Hepatocyte (in vitro differentiated cells): ENCODE measurements at regions not wholly inside any gene's neighbourhood (a gene's known extent, or its start where the extent isn't known, plus 50 kb on each side); places are given as distances from the start of the nearest gene placed in this dataset.

ENCODE experiments used
- DNase-seq: peaks from one replicate; pipeline ENCODE4 v3.0.0-alpha.2; 2016; ENCODE audit warnings: low spot score
- H2AFZ ChIP-seq: fragments of 200-600 bp; sonication (generic); 2 replicates; pipeline ENCODE4 v1.6.0; 2016; ENCODE audit warnings: antibody characterized with exemption, mild to moderate bottlenecking
- H3K27ac ChIP-seq: fragments of 200-600 bp; sonication (generic); 2 replicates; pipeline ENCODE4 v1.5.1; 2016; ENCODE audit warnings: mild to moderate bottlenecking
- H3K27me3 ChIP-seq: fragments of 200-600 bp; sonication (generic); 2 replicates; pipeline ENCODE4 v1.6.1; 2016
- H3K36me3 ChIP-seq: fragments of 200-600 bp; sonication (generic); replicated peaks from 2 replicates; pipeline ENCODE4 v1.5.1; 2016; ENCODE audit warnings: low read depth; ENCODE audit not compliant: insufficient read depth
- H3K4me1 ChIP-seq: fragments of 200-600 bp; sonication (generic); 2 replicates; pipeline ENCODE4 v1.5.1; 2016; ENCODE audit warnings: mild to moderate bottlenecking, moderate library complexity; ENCODE audit not compliant: insufficient read depth
- H3K4me2 ChIP-seq: fragments of 200-600 bp; sonication (generic); 2 replicates; pipeline ENCODE4 v1.6.0; 2016
- H3K4me3 ChIP-seq: fragments of 200-600 bp; sonication (generic); 2 replicates; pipeline ENCODE4 v1.5.1; 2016; ENCODE audit warnings: mild to moderate bottlenecking
- H3K79me2 ChIP-seq: fragments of 200-600 bp; sonication (generic); 2 replicates; pipeline ENCODE4 v1.6.0; 2017; ENCODE audit warnings: mild to moderate bottlenecking
- H3K9me2 ChIP-seq: fragments of 200-600 bp; sonication (generic); replicated peaks from 2 replicates; pipeline ENCODE4 v1.6.0; 2017; ENCODE audit warnings: mild to moderate bottlenecking; ENCODE audit not compliant: insufficient read depth
- H3K9me3 ChIP-seq: fragments of 200-600 bp; sonication (generic); 2 replicates; pipeline ENCODE4 v1.5.1; 2016; ENCODE audit warnings: low read depth, mild to moderate bottlenecking
- H4K20me1 ChIP-seq: fragments of 200-600 bp; sonication (generic); 2 replicates; pipeline ENCODE4 v1.6.0; 2016; ENCODE audit warnings: mild to moderate bottlenecking; ENCODE audit not compliant: insufficient read depth, poor library complexity, severe bottlenecking
- CTCF ChIP-seq: fragments of 200-600 bp; sonication (generic); IDR thresholded peaks from 2 replicates; pipeline ENCODE4 v1.5.1; 2016; ENCODE audit warnings: antibody characterized with exemption, mild to moderate bottlenecking; ENCODE audit not compliant: poor library complexity
- EZH2 ChIP-seq: fragments of 200-600 bp; sonication (generic); IDR thresholded peaks from 2 replicates; pipeline ENCODE4 v1.6.1; 2016; ENCODE audit warnings: antibody characterized with exemption, mild to moderate bottlenecking, borderline replicate concordance
- EZH2phosphoT487 ChIP-seq: fragments of 200-600 bp; sonication (generic); IDR thresholded peaks from one replicate; pipeline ENCODE4 v1.6.1; 2018; ENCODE audit warnings: antibody characterized with exemption, mild to moderate bottlenecking, low read depth, moderate library complexity; ENCODE audit not compliant: unreplicated experiment, severe bottlenecking
- WGBS: methylation state at CpG from one replicate; pipeline ENCODE4 v1.1.6; 2016; ENCODE audit warnings: low lambda C conversion rate; ENCODE audit errors: missing lambda C conversion rate; 5-methylcytosine and 5-hydroxymethylcytosine counted together

GRCh38 chr3:81967393-81967792 lies 205.9 kb upstream of the GBE1 start:
- DNase-seq: no peak
- Histone ChIP-seq H4K20me1 (no peaks in the 10 kb centered on the region), H3K36me3 (no peaks in the 10 kb centered on the region), H3K27ac (no peak overlapping the region), H3K9me2 (no peaks in the 10 kb centered on the region), H3K4me3 (no peak overlapping the region), H3K4me2 (no peak overlapping the region), H3K27me3 (no peaks in the 10 kb centered on the region), H3K79me2 (no peaks in the 10 kb centered on the region), H3K4me1 (no peaks in the 10 kb centered on the region), H3K9me3 (no peaks in the 10 kb centered on the region), H2AFZ (no peak overlapping the region)
- TF ChIP-seq CTCF (no peak), EZH2 (no peak), EZH2phosphoT487 (no peak)

- TF ChIP-seq EZH2 (no peak), CTCF (no peak), EZH2phosphoT487 (no peak)
- no peaks in the 10 kb centered on the region for H3K36me3 ChIP-seq
- H3K27me3 ChIP-seq: no peaks in the 10 kb centered on the region
- 62% methylated on average over 2 of the region's 2 CpGs for WGBS
- no peak overlapping the region for H2AFZ ChIP-seq
- H3K27ac ChIP-seq: no peak overlapping the region
- H3K4me2 ChIP-seq: no peak overlapping the region
- no peaks in the 10 kb centered on the region for H3K9me3 ChIP-seq
- H3K79me2 ChIP-seq: no peaks in the 10 kb centered on the region
- H3K4me3 ChIP-seq: no peak overlapping the region
- no peaks in the 10 kb centered on the region for H3K4me1 ChIP-seq
- H3K9me2 ChIP-seq: no peaks in the 10 kb centered on the region
- DNase-seq: no peak
- H4K20me1 ChIP-seq: no peaks in the 10 kb centered on the region
These were observed 204.3 kb upstream of the GBE1 start for GRCh38 chr3:81965696-81966095.

GRCh38 chr3:81962396-81962795 lies 201.0 kb upstream of the GBE1 start:
- no peaks in the 10 kb centered on the region for H3K27me3 ChIP-seq
- H3K4me1 ChIP-seq: no peaks in the 10 kb centered on the region
- no peak overlapping the region for H2AFZ ChIP-seq
- TF ChIP-seq EZH2: no peak
- TF ChIP-seq EZH2phosphoT487: no peak
- TF ChIP-seq CTCF: no peak
- no peaks in the 10 kb centered on the region for H3K36me3 ChIP-seq
- H4K20me1 ChIP-seq: no peaks in the 10 kb centered on the region
- DNase-seq: no peak
- H3K9me3 ChIP-seq: no peaks in the 10 kb centered on the region
- 93% methylated on average over 2 of the region's 2 CpGs for WGBS
- no peak overlapping the region for H3K4me3 ChIP-seq
- no peaks in the 10 kb centered on the region for H3K9me2 ChIP-seq
- no peaks in the 10 kb centered on the region for H3K79me2 ChIP-seq
- no peak overlapping the region for H3K27ac ChIP-seq
- H3K4me2 ChIP-seq: no peak overlapping the region

GRCh38 chr3:81958972-81959640 lies 197.7 kb upstream of the GBE1 start:
- no peaks in the 10 kb centered on the region for H3K79me2 ChIP-seq
- H3K27ac ChIP-seq: no peak overlapping the region
- no peak for TF ChIP-seq CTCF
- no peak for TF ChIP-seq EZH2
- no peak for TF ChIP-seq EZH2phosphoT487
- peak; percentile 9 for DNase-seq
- H4K20me1 ChIP-seq: no peaks in the 10 kb centered on the region
- H3K9me2 ChIP-seq: no peaks in the 10 kb centered on the region
- no peaks in the 10 kb centered on the region for H3K4me1 ChIP-seq
- WGBS: 56% methylated on average over 2 of the region's 2 CpGs
- no peaks in the 10 kb centered on the region for H3K9me3 ChIP-seq
- no peak overlapping the region for H3K4me3 ChIP-seq
- H2AFZ ChIP-seq: no peak overlapping the region
- H3K27me3 ChIP-seq: no peaks in the 10 kb centered on the region
- no peaks in the 10 kb centered on the region for H3K36me3 ChIP-seq
- H3K4me2 ChIP-seq: no peak overlapping the region
